BJ (cell line): ENCODE measurements at regions not wholly inside any gene's neighbourhood (a gene's known extent, or its start where the extent isn't known, plus 50 kb on each side); places are given as distances from the start of the nearest gene placed in this dataset.

ENCODE experiments used
- CTCF ChIA-PET: fragments of 350-600 bp; formaldehyde crosslinking; extraction: SDS; loops from one replicate; lab custom pipeline; 2021; ENCODE audit warnings: antibody characterized with exemption, inconsistent platforms; lab: Yijun Ruan, JAX
- POLR2A ChIA-PET: fragments of 300-600 bp; sonication (Branson Sonifier 250); formaldehyde crosslinking; extraction: SDS; loops from one replicate; lab custom pipeline; 2021; ENCODE audit warnings: antibody characterized with exemption; lab: Charles Lee
- DNase-seq: peaks from one replicate; pipeline ENCODE4 v3.0.0-alpha.2; 2011; ENCODE audit warnings: low read depth
- H3K27me3 ChIP-seq: 2 replicates; pipeline ENCODE4 v1.6.0; 2011; ENCODE audit warnings: low read length; ENCODE audit not compliant: control insufficient read depth, insufficient read depth
- H3K36me3 ChIP-seq: 2 replicates; pipeline ENCODE4 v1.5.1; 2011; ENCODE audit warnings: low read length; ENCODE audit not compliant: control insufficient read depth, insufficient read depth
- H3K4me3 ChIP-seq: 2 replicates; pipeline ENCODE4 v1.5.1; 2011; ENCODE audit warnings: low read depth, mild to moderate bottlenecking, control low read depth, low read length
- CTCF ChIP-seq: IDR thresholded peaks from 2 replicates; pipeline ENCODE4 v1.5.1; 2011; ENCODE audit warnings: low read depth, mild to moderate bottlenecking, control low read depth, inconsistent platforms, low read length, moderate library complexity; ENCODE audit not compliant: insufficient read depth

GRCh38 chr21:28337315-28337714 is 655.4 kb downstream of the LTN1 start:
- Histone ChIP-seq H3K36me3 (no peaks in the 10 kb centered on the region), H3K4me3 (no peak overlapping the region), H3K27me3 (no peaks in the 10 kb centered on the region)
- POLR2A ChIA-PET: interaction anchor here (0.6 kb wide), 1 partner anchor 1030 kb away, joined by 10 read pairs; no protein-coding TSS in a partner anchor
- CTCF ChIA-PET: interaction anchor here (1.2 to 4.2 kb wide), 7 partner anchors 9 to 636 kb away, joined by 3 to 26 read pairs (median 3); no protein-coding TSS in a partner anchor
- no peak for DNase-seq
- no peak; the same call in 1 of the 2 replicates for TF ChIP-seq CTCF

GRCh38 chr21:28336314-28336713 is 656.4 kb downstream of the LTN1 start:
- Histone ChIP-seq H3K27me3 (no peaks in the 10 kb centered on the region), H3K36me3 (no peaks in the 10 kb centered on the region), H3K4me3 (no peak overlapping the region)
- peak; percentile 55 for DNase-seq
- POLR2A ChIA-PET: interaction anchor here (0.6 kb wide), 1 partner anchor 1029 kb away, joined by 10 read pairs; no protein-coding TSS in a partner anchor
- TF ChIP-seq CTCF: peak; percentile 49
- CTCF ChIA-PET: interaction anchor here (0.7 to 4.2 kb wide), 12 partner anchors 87 to 1490 kb away, joined by 3 to 26 read pairs (median 3); no protein-coding TSS in a partner anchor

GRCh38 chr21:28334407-28334806 is 658.3 kb downstream of the LTN1 start:
- POLR2A ChIA-PET: no interaction called here
- CTCF ChIA-PET: interaction anchor here (1.1 kb wide), 1 partner anchor 410 kb away, joined by 3 read pairs; no protein-coding TSS in a partner anchor
- H3K4me3 ChIP-seq: no peak overlapping the region
- no peak for DNase-seq
- H3K27me3 ChIP-seq: no peaks in the 10 kb centered on the region
- TF ChIP-seq CTCF: no peak
- no peaks in the 10 kb centered on the region for H3K36me3 ChIP-seq

- no peak overlapping the region for H3K4me3 ChIP-seq
- TF ChIP-seq CTCF: no peak
- ChIA-PET CTCF (interaction anchor here (1.1 kb wide), 1 partner anchor 411 kb away, joined by 3 read pairs; no protein-coding TSS in a partner anchor), POLR2A (no interaction called here)
- no peaks in the 10 kb centered on the region for H3K36me3 ChIP-seq
- H3K27me3 ChIP-seq: no peaks in the 10 kb centered on the region
- DNase-seq: peak; percentile 34
Measured at GRCh38 chr21:28333578-28334075, 659.0 kb downstream of the LTN1 start.

GRCh38 chr21:28332796-28333195 is 659.9 kb downstream of the LTN1 start:
- ChIA-PET POLR2A (no interaction called here), CTCF (no interaction called here)

More at GRCh38 chr21:28332796-28333195, 659.9 kb downstream of the LTN1 start:
- H3K4me3 ChIP-seq: no peak overlapping the region
- TF ChIP-seq CTCF: no peak
- no peaks in the 10 kb centered on the region for H3K27me3 ChIP-seq
- no peaks in the 10 kb centered on the region for H3K36me3 ChIP-seq
- no peak for DNase-seq
